ENCODE measurements at regions not wholly inside any gene's neighbourhood (a gene's known extent, or its start where the extent isn't known, plus 50 kb on each side); places are given as distances from the start of the nearest gene placed in this dataset.

- TF ChIP-seq ZNF274 (IDR thresholded peaks at IDR 0.05; ENCODE audit: low read depth, low read length), result no peak
- TF ChIP-seq YY1 (IDR thresholded peaks at IDR 0.05; ENCODE audit: insufficient read depth, insufficient read length), result no peak
These were observed 543.4 kb upstream of the MGAT4C start for GRCh38 chr12:86799616-86800015.
